CD4-positive, alpha-beta memory T cell (primary cell): ENCODE measurements at regions not wholly inside any gene's neighbourhood (a gene's known extent, or its start where the extent isn't known, plus 50 kb on each side); places are given as distances from the start of the nearest gene placed in this dataset.
"Not testable (repeated sequence)": the region's sequence is repeated elsewhere in the genome, so short reads cannot be mapped to it uniquely, and the experiment has no call there.

Source experiments
- CTCF ChIA-PET: fragments of 350-600 bp; sonication (Branson Sonifier 250); formaldehyde crosslinking; loops from one replicate; lab custom pipeline; 2021; ENCODE audit warnings: inconsistent platforms; ENCODE audit not compliant: partially characterized antibody; lab: Charles Lee
- POLR2A ChIA-PET: fragments of 350-600 bp; sonication (Branson Sonifier 250); formaldehyde crosslinking; loops from one replicate; lab custom pipeline; 2021; ENCODE audit not compliant: partially characterized antibody; lab: Charles Lee
- DNase-seq, 5 donors: peaks; one replicate each; pipeline versions ENCODE4 v3.0.0 to v3.0.0-alpha.2; 2020 to 2022; ENCODE audit warnings: mixed read lengths in 1 of 5
- H3K27ac ChIP-seq: one replicate; pipeline ENCODE4 v1.7.0; 2013; ENCODE audit warnings: low read depth, low read length
- H3K27me3 ChIP-seq: 2 replicates; pipeline ENCODE4 v1.7.0; 2013; ENCODE audit warnings: mild to moderate bottlenecking, low read length, moderate library complexity; ENCODE audit not compliant: insufficient read depth
- H3K36me3 ChIP-seq: 2 replicates; pipeline ENCODE4 v1.7.0; 2013; ENCODE audit warnings: mild to moderate bottlenecking, low read length, moderate library complexity; ENCODE audit not compliant: insufficient read depth
- H3K4me1 ChIP-seq: 2 replicates; pipeline ENCODE4 v1.7.0; 2013; ENCODE audit warnings: mild to moderate bottlenecking, low read length, moderate library complexity; ENCODE audit not compliant: insufficient read depth
- H3K4me3 ChIP-seq, 2 donors: one replicate each; pipeline ENCODE4 v1.7.0; 2013; ENCODE audit warnings: low read length in 2 of 2, mild to moderate bottlenecking in 1 of 2
- H3K9me3 ChIP-seq, 2 donors: one replicate each; pipeline ENCODE4 v1.7.0; 2013; ENCODE audit warnings: low read length in 2 of 2, control low read depth in 1 of 2; ENCODE audit not compliant: control insufficient read depth in 1 of 2
- H3K27ac Mint-ChIP-seq, 7 donors: one replicate each; pipeline ENCODE4 v1.8.0; 2020 to 2021; ENCODE audit warnings: mixed read lengths in 7 of 7, mild to moderate bottlenecking in 6 of 7, inconsistent platforms in 3 of 7, moderate library complexity in 3 of 7
- H3K27me3 Mint-ChIP-seq, 2 donors: one replicate each; pipeline ENCODE4 v1.8.0; 2020 to 2021; ENCODE audit warnings: mixed read lengths in 2 of 2
- H3K36me3 Mint-ChIP-seq, 2 donors: one replicate each; pipeline ENCODE4 v1.8.0; 2020 to 2021; ENCODE audit warnings: mixed read lengths in 2 of 2, inconsistent platforms in 1 of 2, mild to moderate bottlenecking in 1 of 2
- H3K4me1 Mint-ChIP-seq, 4 donors: one replicate each; pipeline ENCODE4 v1.8.0; 2020 to 2021; ENCODE audit warnings: mixed read lengths in 4 of 4, mild to moderate bottlenecking in 1 of 4
- H3K4me3 Mint-ChIP-seq, 8 donors: one replicate each; pipeline ENCODE4 v1.8.0; 2020 to 2021; ENCODE audit warnings: mixed read lengths in 8 of 8, mild to moderate bottlenecking in 7 of 8, moderate library complexity in 6 of 8, inconsistent platforms in 3 of 8
- H3K9me3 Mint-ChIP-seq, 8 donors: one replicate each; pipeline ENCODE4 v1.8.0; 2020 to 2021; ENCODE audit warnings: mixed read lengths in 8 of 8, mild to moderate bottlenecking in 5 of 8, inconsistent platforms in 3 of 8, moderate library complexity in 1 of 8
- intact Hi-C: fragments of 100-400 bp; cut with micrococcal nuclease; formaldehyde crosslinking; loops from one replicate; pipeline ENCODE4 v1.15.1; 2023

DNA sequence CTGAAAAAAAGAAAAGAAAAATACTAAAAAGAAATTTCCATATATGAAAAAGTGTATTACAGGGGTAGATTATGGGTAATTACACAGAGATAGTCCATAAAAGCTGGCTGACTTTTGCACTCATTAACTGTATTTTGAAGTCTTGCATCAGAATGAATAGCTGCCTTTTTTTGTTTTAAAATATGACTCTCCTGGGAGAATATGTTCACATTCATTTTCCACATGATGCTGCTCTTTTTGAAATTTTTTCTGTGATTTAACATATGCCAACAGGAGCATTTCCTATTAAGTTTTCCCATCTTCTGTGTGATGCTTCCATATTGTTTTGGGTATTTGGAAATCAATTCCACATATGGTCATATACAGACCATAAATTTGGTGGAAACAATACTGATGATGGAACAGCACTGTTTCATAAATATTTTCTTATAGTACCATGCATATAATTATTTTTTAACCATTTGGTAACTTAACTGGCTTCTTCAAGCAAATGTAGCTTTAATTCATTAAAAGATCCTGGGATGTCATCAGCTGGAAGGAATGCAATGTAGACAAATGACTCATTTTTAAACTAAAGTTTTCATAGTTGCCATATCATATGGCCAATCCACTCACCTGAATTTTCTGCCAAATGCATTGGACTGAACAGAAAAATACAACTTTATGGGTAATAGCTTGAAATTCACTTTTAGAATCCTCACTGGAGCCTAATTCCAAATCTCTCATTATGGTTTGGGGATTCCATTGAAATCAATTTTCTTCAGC is 313.9 kb upstream of the GLI3 start:
- Mint-ChIP-seq H3K27ac (no peak overlapping the region), H3K27me3 (no peaks in the 10 kb centered on the region), H3K4me3 (no peak overlapping the region), H3K9me3 (peaks cover 0 to 23% (median 16%) of the 10 kb centered on the region in 8 donors), H3K36me3 (no peaks in the 10 kb centered on the region), H3K4me1 (no peaks in the 10 kb centered on the region)
- no peak for DNase-seq
- Histone ChIP-seq H3K9me3 (no peaks in the 10 kb centered on the region), H3K27ac (no peak overlapping the region), H3K27me3 (no peaks in the 10 kb centered on the region), H3K4me1 (no peaks in the 10 kb centered on the region), H3K4me3 (no peak overlapping the region), H3K36me3 (no peaks in the 10 kb centered on the region)
- CTCF ChIA-PET: no interaction called here
- POLR2A ChIA-PET: no interaction called here
- intact Hi-C loops: no loop called here

GRCh38 chr7:42549866-42550485 is 313.0 kb upstream of the GLI3 start:
- ChIA-PET CTCF (no interaction called here), POLR2A (no interaction called here)
- Mint-ChIP-seq H3K4me1 (no peaks in the 10 kb centered on the region), H3K27me3 (no peaks in the 10 kb centered on the region), H3K27ac (no peak overlapping the region), H3K9me3 (peaks cover 0 to 20% (median 8%) of the 10 kb centered on the region in 8 donors), H3K4me3 (no peak overlapping the region), H3K36me3 (no peaks in the 10 kb centered on the region)
- DNase-seq: no peak
- Histone ChIP-seq H3K36me3 (no peaks in the 10 kb centered on the region), H3K4me1 (no peaks in the 10 kb centered on the region), H3K27ac (no peak overlapping the region), H3K4me3 (no peak overlapping the region), H3K27me3 (no peaks in the 10 kb centered on the region), H3K9me3 (no peaks in the 10 kb centered on the region)
- intact Hi-C loops: no loop called here

GRCh38 chr7:42548816-42549611 is 312.0 kb upstream of the GLI3 start:
- POLR2A ChIA-PET: no interaction called here
- H3K36me3 Mint-ChIP-seq: no peaks in the 10 kb centered on the region

DNA sequence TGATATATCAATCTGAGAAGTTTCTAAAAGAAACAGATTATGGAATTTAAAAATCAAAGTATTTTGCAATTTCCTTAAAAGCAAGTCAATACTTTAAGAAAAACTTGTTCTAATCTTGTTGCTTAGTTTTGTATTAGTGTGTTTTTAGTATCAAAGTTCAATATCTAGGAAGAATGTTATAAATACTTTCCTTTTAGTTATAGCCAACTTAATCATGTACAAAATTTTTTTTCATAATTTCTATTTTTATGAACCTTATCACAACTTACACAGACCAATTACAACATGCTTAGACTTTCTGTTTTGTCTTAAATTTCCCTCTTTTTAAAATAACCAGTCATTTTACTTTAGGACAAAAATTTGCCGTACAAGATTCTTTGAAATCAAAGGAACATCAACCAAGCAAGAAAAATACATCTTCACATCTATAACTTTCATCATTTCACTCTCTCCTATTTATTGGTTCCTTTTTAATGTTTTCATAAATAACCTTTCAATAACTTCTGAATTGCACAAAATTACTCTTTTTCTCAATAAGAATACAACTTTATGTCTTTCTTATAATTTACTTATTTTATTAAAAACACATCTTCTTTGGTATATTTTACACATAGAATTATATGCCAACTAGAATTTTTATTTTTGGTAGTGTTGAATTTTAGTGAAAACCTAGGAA is 308.2 kb upstream of the GLI3 start:
- CTCF ChIA-PET: no interaction called here
- Mint-ChIP-seq H3K27me3 (no peaks in the 10 kb centered on the region), H3K4me3 (no peak overlapping the region), H3K27ac (no peak overlapping the region), H3K9me3 (peaks cover 0 to 13% (median 4%) of the 10 kb centered on the region in 8 donors), H3K4me1 (no peaks in the 10 kb centered on the region), H3K36me3 (no peaks in the 10 kb centered on the region)
- H3K9me3 ChIP-seq: no peaks in the 10 kb centered on the region
- no peak overlapping the region for H3K27ac ChIP-seq
- H3K36me3 ChIP-seq: no peaks in the 10 kb centered on the region
- H3K4me3 ChIP-seq: no peak overlapping the region
- DNase-seq: no peak
- intact Hi-C loops: no loop called here
- H3K27me3 ChIP-seq: no peaks in the 10 kb centered on the region
- POLR2A ChIA-PET: no interaction called here
- no peaks in the 10 kb centered on the region for H3K4me1 ChIP-seq

More at GRCh38 chr7:42548816-42549611, 312.0 kb upstream of the GLI3 start:
- no peaks in the 10 kb centered on the region for H3K9me3 ChIP-seq
- H3K27ac ChIP-seq: no peak overlapping the region
- no peak for DNase-seq
- H3K4me3 ChIP-seq: no peak overlapping the region
- Mint-ChIP-seq H3K27me3 (no peaks in the 10 kb centered on the region), H3K9me3 (peaks cover under 1 to 13% (median 4%) of the 10 kb centered on the region in 8 donors), H3K4me3 (no peak overlapping the region), H3K27ac (no peak overlapping the region), H3K4me1 (no peaks in the 10 kb centered on the region)
- no peaks in the 10 kb centered on the region for H3K36me3 ChIP-seq
- no peaks in the 10 kb centered on the region for H3K4me1 ChIP-seq
- no peaks in the 10 kb centered on the region for H3K27me3 ChIP-seq
- intact Hi-C loops: no loop called here
- CTCF ChIA-PET: no interaction called here

- Histone ChIP-seq H3K9me3 (no peaks in the 10 kb centered on the region), H3K4me3 (no peak overlapping the region), H3K27ac (no peak overlapping the region), H3K36me3 (no peaks in the 10 kb centered on the region), H3K27me3 (no peaks in the 10 kb centered on the region), H3K4me1 (no peaks in the 10 kb centered on the region)
- H3K9me3 Mint-ChIP-seq: peaks cover 0 to 13% (median 5%) of the 10 kb centered on the region in 8 donors
- H3K4me3 Mint-ChIP-seq: no peak overlapping the region
- POLR2A ChIA-PET: no interaction called here
- CTCF ChIA-PET: no interaction called here
- no peaks in the 10 kb centered on the region for H3K27me3 Mint-ChIP-seq
- H3K27ac Mint-ChIP-seq: no peak overlapping the region
- H3K4me1 Mint-ChIP-seq: no peaks in the 10 kb centered on the region
- H3K36me3 Mint-ChIP-seq: no peaks in the 10 kb centered on the region
- no peak for DNase-seq
- intact Hi-C loops: no loop called here
These were observed 306.9 kb upstream of the GLI3 start for GRCh38 chr7:42543953-42544352.

GRCh38 chr7:42542446-42542845 is 305.4 kb upstream of the GLI3 start:
- H3K4me1 ChIP-seq, H3K36me3 Mint-ChIP-seq, H3K4me1 Mint-ChIP-seq, H3K4me3 Mint-ChIP-seq, CTCF ChIA-PET, H3K9me3 ChIP-seq, H3K27ac ChIP-seq, POLR2A ChIA-PET, H3K27me3 Mint-ChIP-seq, DNase-seq, H3K27me3 ChIP-seq, H3K36me3 ChIP-seq, H3K4me3 ChIP-seq, H3K27ac Mint-ChIP-seq, intact Hi-C loops: not testable (repeated sequence)
- H3K9me3 Mint-ChIP-seq: peaks cover 0 to 15% (median 4%) of the 10 kb centered on the region in 8 donors

DNA sequence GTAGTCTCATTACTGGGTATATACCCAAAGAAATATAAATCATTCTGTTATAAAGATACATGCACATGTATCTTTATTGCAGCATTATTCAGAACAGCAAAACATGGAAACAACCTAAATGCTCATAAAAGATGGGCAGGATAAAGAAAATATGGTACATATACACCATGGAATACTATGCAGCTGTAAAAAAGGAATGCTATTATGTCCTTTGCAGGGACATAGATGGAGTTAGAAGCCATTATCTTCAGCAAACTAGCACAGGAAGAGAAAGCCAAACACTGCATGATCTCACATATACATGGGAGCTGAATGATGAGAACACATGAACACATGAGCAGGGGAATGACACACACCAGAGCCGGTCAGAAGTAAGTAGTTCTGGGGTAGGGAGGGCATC is 297.4 kb upstream of the GLI3 start:
- H3K9me3 Mint-ChIP-seq: peaks cover 2 to 31% (median 19%) of the 10 kb centered on the region in 8 donors
- ChIA-PET POLR2A (no interaction called here), CTCF (no interaction called here)
- Histone ChIP-seq H3K27me3 (no peaks in the 10 kb centered on the region), H3K4me1 (no peaks in the 10 kb centered on the region), H3K27ac (no peak overlapping the region), H3K9me3 (no peaks in the 10 kb centered on the region), H3K36me3 (no peaks in the 10 kb centered on the region), H3K4me3 (no peak overlapping the region)
- H3K4me1 Mint-ChIP-seq: no peaks in the 10 kb centered on the region
- H3K4me3 Mint-ChIP-seq: no peak overlapping the region
- DNase-seq: no peak
- H3K27me3 Mint-ChIP-seq: no peaks in the 10 kb centered on the region
- intact Hi-C loops: no loop called here
- H3K27ac Mint-ChIP-seq: no peak overlapping the region
- no peaks in the 10 kb centered on the region for H3K36me3 Mint-ChIP-seq
